Astrocyte (in vitro differentiated cells and primary cell): ENCODE measurements at regions not wholly inside any gene's neighbourhood (a gene's known extent, or its start where the extent isn't known, plus 50 kb on each side); places are given as distances from the start of the nearest gene placed in this dataset.

Source experiments
- DNase-seq: peaks from one replicate; pipeline ENCODE4 v3.0.0-alpha.2; 2010; ENCODE audit warnings: low read depth
- FAIRE-seq: peaks from 2 replicates; lab custom pipeline; 2011; peaks lifted over from hg19 to GRCh38; lab: Jason Lieb, UNC
- H2AFZ ChIP-seq: 2 replicates; pipeline ENCODE4 v1.6.0; 2012; ENCODE audit warnings: low read depth, low read length, inconsistent platforms
- H3K27ac ChIP-seq: 2 replicates; pipeline ENCODE4 v1.5.1; 2011; ENCODE audit warnings: low read depth, low read length, inconsistent platforms
- H3K27me3 ChIP-seq: 2 replicates; pipeline ENCODE4 v1.6.0; 2011; ENCODE audit warnings: low read length, inconsistent platforms; ENCODE audit not compliant: insufficient read depth
- H3K36me3 ChIP-seq: 2 replicates; pipeline ENCODE4 v1.5.1; 2011; ENCODE audit warnings: low read length, inconsistent platforms; ENCODE audit not compliant: insufficient read depth
- H3K4me1 ChIP-seq: 2 replicates; pipeline ENCODE4 v1.5.1; 2011; ENCODE audit warnings: low read length, inconsistent platforms; ENCODE audit not compliant: insufficient read depth
- H3K4me2 ChIP-seq: 2 replicates; pipeline ENCODE4 v1.6.0; 2012; ENCODE audit warnings: low read length, inconsistent platforms
- H3K4me3 ChIP-seq: 2 replicates; pipeline ENCODE4 v1.5.1; 2011; ENCODE audit warnings: low read depth, mild to moderate bottlenecking, low read length, inconsistent platforms; ENCODE audit not compliant: insufficient read depth
- H3K79me2 ChIP-seq: 2 replicates; pipeline ENCODE4 v1.6.0; 2012; ENCODE audit warnings: mild to moderate bottlenecking, low read length, inconsistent platforms; ENCODE audit not compliant: insufficient read depth
- H3K9ac ChIP-seq: 2 replicates; pipeline ENCODE4 v1.6.0; 2012; ENCODE audit warnings: mild to moderate bottlenecking, low read length, inconsistent platforms
- H3K9me3 ChIP-seq: 2 replicates; pipeline ENCODE4 v1.5.1; 2012; ENCODE audit warnings: low read depth, mild to moderate bottlenecking, low read length, inconsistent platforms; ENCODE audit not compliant: insufficient read depth
- H4K20me1 ChIP-seq: 2 replicates; pipeline ENCODE4 v1.6.0; 2012; ENCODE audit warnings: low read length, inconsistent platforms; ENCODE audit not compliant: insufficient read depth
- H3K27ac Mint-ChIP-seq: one replicate; pipeline ENCODE4 v1.8.0; 2021; ENCODE audit warnings: mild to moderate bottlenecking, mixed read lengths; ENCODE audit not compliant: unreplicated experiment
- H3K27me3 Mint-ChIP-seq: one replicate; pipeline ENCODE4 v1.8.0; 2021; ENCODE audit warnings: low read depth, mixed read lengths; ENCODE audit not compliant: unreplicated experiment
- H3K36me3 Mint-ChIP-seq: one replicate; pipeline ENCODE4 v1.8.0; 2021; ENCODE audit warnings: low read depth, mixed read lengths; ENCODE audit not compliant: unreplicated experiment
- H3K4me1 Mint-ChIP-seq: one replicate; pipeline ENCODE4 v1.8.0; 2021; ENCODE audit warnings: low read depth, mixed read lengths; ENCODE audit not compliant: unreplicated experiment
- H3K4me3 Mint-ChIP-seq: one replicate; pipeline ENCODE4 v1.8.0; 2021; ENCODE audit warnings: mild to moderate bottlenecking, moderate library complexity, mixed read lengths; ENCODE audit not compliant: unreplicated experiment
- H3K9me3 Mint-ChIP-seq: one replicate; pipeline ENCODE4 v1.8.0; 2021; ENCODE audit warnings: mild to moderate bottlenecking, mixed read lengths; ENCODE audit not compliant: unreplicated experiment
- CTCF ChIP-seq: IDR thresholded peaks from 2 replicates; pipeline ENCODE4 v1.5.1; 2011; ENCODE audit warnings: low read depth, mild to moderate bottlenecking, inconsistent platforms, low read length, moderate library complexity; ENCODE audit not compliant: insufficient read depth
- EZH2 ChIP-seq: IDR thresholded peaks from 2 replicates; pipeline ENCODE4 v1.6.1; 2012; ENCODE audit warnings: mild to moderate bottlenecking, low read length, inconsistent platforms; ENCODE audit not compliant: insufficient read depth

- no peak overlapping the region for H3K27ac Mint-ChIP-seq
- Histone ChIP-seq H3K79me2 (no peaks in the 10 kb centered on the region), H3K4me3 (no peak overlapping the region), H4K20me1 (no peaks in the 10 kb centered on the region), H3K36me3 (no peaks in the 10 kb centered on the region), H3K4me1 (peaks cover 32% of the 10 kb centered on the region), H3K27ac (no peak overlapping the region), H3K9me3 (no peaks in the 10 kb centered on the region), H2AFZ (no peak overlapping the region), H3K4me2 (no peak overlapping the region), H3K27me3 (no peaks in the 10 kb centered on the region), H3K9ac (no peak overlapping the region)
- no peak for FAIRE-seq
- no peak overlapping the region for H3K4me3 Mint-ChIP-seq
- no peaks in the 10 kb centered on the region for H3K36me3 Mint-ChIP-seq
- no peaks in the 10 kb centered on the region for H3K27me3 Mint-ChIP-seq
- TF ChIP-seq CTCF (no peak), EZH2 (no peak)
- H3K9me3 Mint-ChIP-seq = no peaks in the 10 kb centered on the region
- peaks cover 27% of the 10 kb centered on the region for H3K4me1 Mint-ChIP-seq
- no peak for DNase-seq
Observed at GRCh38 chr6:110526726-110527125, 50.3 kb upstream of the SLC22A16 start.
